HG03060 (cell line): ENCODE measurements at regions not wholly inside any gene's neighbourhood (a gene's known extent, or its start where the extent isn't known, plus 50 kb on each side); places are given as distances from the start of the nearest gene placed in this dataset.
"Not testable (repeated sequence)": the region's sequence is repeated elsewhere in the genome, so short reads cannot be mapped to it uniquely, and the experiment has no call there.

Experiments used
- ATAC-seq: cut with Tn5 transposase; IDR thresholded peaks from one replicate; pipeline ENCODE4 v1.9.1; 2021; ENCODE audit warnings: low read depth, moderate number of reproducible peaks; ENCODE audit not compliant: unreplicated experiment

DNA sequence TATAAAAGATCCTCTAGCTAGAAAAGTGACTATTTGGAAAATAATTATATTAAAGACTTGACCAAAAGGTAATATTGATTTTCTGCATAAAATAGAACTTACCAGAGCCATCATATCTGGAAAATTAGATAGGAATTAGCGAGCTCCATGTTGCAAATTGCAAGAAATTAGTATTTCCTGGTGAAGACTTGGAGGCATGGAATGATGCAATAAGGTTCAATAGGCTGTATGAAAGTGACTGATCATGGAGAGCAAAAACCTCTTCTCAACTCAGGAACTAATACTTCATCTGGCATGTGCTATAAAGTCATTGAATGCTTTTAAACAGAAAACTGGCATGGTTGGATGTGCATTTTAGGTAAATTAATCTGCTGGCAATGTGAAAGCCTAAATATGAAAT, 66.3 kb upstream of the UFM1 start:
- no peak for ATAC-seq

DNA sequence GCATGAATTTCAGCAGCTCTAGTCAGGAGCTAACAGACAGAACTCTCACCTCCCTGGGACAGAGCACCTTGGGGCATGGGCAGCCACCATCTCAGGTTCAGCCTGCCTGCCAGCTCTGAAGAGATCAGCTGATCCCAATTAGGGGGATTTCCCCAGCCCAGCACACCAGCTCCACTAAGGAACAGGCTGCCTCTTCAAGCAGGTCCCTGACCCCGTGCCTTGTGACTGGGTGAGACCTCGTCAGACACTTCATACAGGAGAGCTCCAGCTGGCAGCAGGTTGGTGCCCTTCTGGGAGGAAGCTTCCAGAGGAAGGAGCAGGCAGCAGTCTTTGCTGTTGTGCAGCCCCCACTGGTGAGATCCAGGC, 84.5 kb upstream of the UFM1 start:
- no peak for ATAC-seq

DNA sequence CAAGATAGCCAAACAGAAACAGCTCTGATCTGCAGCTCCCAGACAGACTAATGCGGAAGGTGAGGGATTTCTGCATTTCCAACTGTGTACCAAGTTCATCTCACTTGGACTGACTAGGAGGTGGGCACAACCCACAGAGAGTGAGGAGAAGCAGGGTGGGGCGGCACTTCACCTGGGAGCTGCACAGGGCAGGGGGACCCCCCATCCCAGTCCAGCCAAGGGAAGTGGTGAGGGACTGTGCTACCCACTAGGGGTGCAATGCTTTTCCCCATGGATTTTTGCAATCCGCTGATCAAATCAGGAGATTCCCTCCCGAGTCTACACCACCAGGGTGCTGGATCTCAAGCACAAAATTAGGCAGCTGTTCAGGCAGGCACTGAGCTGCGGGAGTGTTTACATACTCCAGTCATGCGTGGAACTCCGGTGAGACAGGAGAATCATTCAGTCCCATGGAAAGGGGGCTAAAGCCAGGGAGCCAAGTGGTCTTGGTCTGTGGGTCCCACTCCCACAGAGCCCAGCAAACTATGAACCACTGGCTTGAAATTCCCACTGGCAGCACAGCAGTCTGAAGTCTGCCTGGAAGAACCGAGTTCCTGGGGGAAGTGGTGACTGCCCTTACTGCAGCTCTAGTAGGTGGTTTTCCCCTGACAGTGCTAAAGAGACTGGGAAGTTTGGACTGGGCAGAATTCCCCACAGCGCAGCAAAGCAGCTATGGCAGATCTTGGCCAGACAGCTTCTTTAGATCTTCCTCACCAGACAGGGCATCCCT, 85.1 kb upstream of the UFM1 start:
- no peak for ATAC-seq

DNA sequence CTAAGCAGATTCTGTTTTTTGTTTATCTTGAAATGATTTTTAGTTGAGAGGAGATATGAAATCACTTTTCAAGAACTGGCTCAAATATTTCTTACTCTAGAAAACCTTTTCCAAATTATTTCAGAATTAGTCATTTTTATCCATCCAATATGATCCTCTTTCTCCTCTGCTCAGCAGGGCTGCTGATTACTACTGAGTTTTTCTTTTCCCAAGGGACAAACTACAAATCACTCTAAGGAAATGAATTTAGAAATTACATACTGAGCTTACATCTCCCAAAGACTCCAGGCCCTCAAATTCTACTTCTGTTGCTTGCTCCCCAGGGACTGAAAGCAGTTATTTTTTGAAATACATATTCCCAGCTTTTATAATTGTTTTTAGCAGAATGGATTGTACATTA, 87.4 kb upstream of the UFM1 start:
- ATAC-seq = no peak

DNA sequence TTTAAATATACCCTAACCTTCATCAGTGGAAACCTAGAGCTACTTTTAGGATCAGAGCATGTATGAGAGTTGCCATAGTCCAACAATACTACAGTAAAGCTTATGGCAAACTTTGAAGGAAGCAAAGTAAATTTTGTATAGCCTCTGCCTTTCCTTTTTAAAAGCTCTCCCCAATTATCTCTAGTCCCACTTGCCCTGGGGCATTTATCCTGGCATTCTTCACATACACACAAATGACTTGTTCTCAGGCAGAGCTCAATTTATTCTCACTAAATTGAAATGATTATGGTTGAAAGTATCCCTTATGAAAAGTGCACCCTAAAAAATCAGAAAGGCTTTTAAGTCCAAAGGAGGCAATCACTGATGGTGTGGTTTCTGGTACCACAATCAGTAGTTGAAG, 94.1 kb upstream of the UFM1 start:
- ATAC-seq = no peak

DNA sequence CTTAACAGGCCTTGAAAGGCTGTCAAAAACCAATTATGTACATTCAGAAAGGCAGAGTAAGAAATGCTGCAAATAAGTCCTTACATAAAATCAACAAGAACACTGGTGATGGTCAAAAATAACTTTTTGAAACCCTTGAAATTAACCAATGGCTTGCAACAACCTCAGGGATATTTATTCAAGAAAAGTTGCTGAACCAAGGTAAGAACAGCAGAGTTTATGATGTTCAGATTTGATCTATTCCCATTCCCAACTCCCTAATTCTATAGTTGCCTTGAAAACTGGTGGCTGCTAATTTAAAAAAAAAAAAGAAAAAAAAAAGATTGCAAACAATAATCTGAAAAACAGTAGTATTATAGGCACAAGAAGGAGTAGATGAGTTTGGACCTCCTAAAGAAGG, 109.8 kb upstream of the UFM1 start:
- no peak for ATAC-seq

DNA sequence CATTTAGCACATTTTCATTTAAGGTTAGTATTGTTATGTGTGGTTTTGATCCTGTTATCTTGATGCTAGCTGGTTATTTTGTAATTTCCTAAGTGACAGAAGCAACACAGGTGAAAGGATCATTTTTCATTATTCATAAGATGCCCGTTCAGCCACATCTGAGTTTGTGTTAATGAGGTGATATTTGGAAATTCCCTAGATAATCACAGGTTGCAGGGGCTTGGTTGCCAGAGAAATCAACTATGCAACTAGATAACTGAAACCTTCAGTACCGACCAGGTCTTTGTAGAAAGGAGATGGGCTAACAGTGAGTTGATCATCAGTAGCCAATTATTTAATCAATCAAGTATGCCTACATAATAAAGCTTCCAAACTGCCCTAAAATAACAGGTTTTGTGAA, 121.3 kb upstream of the UFM1 start:
- no peak for ATAC-seq

DNA sequence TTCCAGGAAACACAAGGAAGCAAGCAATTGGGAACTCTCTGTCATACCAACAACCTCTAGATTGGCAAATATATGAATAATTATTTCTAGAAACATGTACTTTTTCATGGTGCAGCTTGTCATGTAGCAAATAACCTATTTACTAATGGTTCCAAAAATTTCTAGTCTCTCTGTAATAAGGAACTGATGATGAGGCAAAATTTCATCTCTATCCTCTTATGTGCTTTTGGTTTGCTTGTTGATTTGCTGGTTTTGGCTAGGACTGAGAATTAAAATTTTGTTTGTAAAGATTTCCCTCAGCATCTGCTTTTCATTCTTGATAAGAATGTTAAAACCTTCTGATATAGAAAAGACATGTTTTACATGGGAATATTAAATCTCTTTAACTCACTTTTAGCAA, 123.2 kb upstream of the UFM1 start:
- ATAC-seq = no peak

DNA sequence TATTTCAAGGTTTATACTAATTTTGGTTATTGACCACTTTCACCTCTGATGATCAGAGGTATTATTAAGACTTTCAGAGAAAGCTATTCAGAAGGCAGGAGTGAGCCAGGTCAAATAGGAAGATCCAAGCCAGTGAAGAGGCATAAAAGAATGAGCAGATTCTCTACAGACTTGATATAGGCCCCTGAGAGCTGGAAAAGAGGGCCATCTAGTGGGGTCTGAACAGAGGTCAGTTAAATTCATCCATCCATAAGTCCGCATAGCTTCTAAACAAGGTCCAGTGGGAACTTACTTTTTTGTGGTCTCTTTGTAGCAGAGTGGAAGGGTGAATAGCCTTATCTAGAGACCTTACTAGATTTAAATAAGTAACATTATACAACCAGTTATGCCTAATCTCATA, 126.6 kb upstream of the UFM1 start:
- ATAC-seq = no peak

DNA sequence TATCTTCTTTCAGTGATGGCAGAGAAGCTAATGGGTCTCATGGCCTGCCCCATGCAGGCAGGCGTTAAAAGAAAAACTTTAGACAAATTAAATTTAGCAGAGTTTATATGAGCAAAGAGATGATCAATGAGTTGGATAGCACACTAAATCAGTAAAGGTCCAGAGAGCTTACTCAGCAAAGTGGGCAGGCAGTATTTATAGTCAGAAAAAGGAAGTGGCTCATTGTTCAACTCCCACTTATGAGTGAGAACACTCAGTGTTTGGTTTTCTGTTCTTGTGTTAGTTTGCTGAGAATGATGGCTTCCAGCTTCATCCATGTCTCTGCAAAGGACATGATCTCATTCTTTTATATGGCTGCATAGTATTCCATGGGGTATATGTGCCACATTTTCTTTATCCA, 128.5 kb upstream of the UFM1 start:
- ATAC-seq = not testable (repeated sequence)

DNA sequence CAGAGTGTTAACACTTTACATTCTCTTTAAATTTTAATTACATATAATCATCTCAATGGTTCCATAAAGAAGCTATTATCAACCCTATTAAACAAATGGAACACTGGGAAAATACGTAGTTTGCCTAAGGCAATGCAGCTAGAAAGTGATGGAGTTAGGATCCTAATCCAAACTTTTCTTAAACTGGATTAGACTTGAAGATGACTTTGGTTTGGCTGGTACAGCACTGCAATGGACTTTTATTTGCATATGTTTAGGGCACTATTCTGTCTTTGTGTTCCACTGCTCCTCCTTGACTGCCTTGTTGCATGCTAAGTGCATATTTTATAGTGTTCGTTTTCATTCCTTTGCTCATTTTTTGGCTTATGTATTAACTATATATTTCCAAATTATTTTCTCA, 133.5 kb upstream of the UFM1 start:
- no peak for ATAC-seq

DNA sequence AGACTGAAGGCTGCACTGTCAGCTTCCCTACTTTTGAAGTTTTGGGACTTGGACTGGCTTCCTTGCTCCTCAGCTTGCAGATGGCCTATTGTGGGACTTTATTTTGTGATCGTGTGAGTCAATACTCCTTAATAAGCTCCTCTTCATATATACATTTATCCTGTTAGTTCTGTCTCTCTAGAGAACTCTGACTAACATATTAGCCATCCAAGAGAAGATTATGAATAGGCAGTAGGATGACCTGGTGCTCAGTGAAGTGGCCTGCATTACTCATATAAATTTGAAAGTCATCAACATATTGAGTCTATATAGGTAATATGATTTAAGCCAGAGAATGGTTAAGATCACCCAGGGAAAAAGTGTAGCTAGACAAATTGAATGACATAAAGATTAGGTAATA, 136.3 kb upstream of the UFM1 start:
- no peak for ATAC-seq

DNA sequence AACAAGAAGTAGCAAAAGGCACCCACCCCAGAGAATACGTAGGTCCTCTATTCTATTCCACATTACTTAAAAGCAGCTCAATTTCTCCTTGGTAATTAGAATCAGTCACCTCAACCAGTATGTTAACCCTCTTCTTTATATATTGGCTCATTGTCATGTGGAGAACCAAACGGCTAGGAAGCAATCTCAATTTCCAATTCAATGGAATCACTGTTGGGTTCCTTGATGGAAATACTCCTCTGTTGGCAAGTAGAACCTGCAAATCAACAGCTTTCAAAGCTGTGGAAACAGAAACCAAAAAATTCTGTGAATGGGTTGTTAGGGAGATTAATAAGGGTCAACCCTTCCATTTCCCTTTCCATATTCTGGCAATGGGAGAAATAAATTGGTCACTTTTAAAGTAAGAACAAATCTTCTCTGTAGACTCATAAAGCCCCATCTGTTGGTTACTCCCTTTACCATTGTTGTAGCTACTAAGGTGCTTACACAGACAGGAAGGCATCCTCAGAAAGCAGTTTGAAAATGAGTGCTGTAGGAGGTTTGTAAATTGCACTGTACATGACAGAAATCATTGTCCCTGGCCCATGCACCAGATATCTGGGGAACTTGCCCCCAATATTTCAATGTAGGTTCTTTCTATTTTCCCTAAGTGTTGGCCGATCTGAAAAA, 138.6 kb upstream of the UFM1 start:
- ATAC-seq = no peak

DNA sequence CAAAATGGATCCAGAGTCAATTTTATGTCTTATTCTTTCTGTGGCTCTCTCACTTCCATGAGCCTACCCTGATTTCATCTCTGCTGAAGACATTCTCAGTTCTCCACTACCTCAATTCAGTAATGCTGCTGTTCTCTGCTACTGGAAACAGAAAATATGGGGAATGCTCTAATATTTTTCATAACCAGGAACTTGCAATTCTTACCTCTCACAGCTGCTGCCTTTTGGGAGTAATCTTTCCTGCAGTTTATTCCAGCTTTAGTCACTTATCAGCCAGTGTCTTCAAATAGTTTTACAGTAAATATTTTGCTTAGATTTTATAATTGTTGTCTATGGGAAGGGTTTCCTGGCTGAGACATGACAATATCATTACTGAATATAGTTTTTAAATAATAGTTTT, 145.1 kb upstream of the UFM1 start:
- ATAC-seq = no peak

DNA sequence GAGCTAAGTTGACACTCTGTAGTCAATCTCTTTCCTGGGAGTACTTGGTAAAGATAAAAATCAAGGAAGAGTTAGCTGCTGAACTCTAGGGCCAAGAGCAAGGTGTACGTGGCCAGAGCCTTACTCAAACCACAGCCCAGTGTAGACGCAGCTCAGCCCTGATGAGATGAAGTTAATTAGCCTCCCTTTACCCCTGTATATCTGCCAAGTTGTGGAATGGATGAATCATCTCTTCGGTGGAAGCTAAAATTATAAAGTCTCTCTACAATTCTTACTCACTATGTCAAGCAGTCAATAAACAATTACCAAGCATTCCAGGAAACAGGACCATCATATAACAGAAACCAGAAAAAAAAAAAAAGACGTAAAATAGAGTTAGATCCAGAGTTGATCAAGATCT, 146.9 kb upstream of the UFM1 start:
- no peak for ATAC-seq

DNA sequence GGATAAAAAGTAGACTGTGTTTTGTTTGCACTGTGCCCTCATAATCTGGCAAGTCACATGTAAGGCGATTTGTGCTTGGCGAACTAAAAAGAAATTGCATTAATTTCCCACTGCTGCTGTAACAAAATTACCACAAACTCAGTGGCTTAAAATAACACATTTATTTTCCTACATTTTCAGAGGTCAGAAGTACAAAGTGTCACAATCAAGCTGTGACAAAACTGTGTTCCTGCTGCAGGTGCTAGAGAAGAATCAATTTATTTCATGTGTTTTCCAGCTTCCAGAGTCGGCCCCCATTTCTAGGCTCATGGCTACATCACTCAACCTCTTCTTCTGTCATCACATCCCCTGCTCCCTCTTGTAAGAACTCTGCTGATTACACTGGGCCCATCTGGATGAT, 158.6 kb upstream of the UFM1 start:
- ATAC-seq = no peak

DNA sequence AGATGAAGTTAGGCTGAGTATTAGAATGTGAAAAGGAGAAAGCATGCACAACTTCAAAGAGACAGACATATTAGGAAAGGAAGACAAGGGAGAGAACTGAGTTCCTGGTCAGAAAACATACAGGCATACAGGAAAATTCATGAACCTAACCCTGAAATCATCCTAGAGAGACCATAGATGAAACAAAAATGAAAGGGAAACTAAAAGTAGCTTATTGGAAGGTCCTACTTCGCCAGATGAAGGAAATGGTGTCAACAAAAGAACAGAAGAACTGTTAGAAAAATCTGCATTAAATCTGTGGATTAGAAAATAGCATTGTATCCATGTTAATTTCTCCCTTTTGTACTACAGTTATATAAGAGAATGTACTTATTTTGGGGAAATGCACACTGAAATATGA, 169.0 kb upstream of the UFM1 start:
- ATAC-seq = no peak

DNA sequence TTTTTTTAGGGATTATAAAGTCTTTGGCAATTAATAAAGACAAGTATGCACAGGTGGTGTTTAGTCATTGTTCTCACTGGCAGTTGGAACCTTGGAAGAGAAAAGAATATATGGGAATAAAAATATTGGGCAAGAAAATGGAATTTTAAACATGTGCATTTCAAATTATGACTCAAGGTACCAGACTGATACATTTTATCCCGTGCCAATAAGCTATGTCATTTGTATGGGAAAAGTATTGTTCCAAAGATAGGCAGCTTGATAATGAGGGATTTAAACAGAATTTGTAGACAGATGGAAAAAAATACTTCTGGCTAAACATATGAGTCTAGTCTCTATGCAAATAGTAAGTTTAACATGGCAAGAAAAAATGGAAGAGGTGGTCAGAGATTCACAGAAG, 169.5 kb upstream of the UFM1 start:
- ATAC-seq = no peak

DNA sequence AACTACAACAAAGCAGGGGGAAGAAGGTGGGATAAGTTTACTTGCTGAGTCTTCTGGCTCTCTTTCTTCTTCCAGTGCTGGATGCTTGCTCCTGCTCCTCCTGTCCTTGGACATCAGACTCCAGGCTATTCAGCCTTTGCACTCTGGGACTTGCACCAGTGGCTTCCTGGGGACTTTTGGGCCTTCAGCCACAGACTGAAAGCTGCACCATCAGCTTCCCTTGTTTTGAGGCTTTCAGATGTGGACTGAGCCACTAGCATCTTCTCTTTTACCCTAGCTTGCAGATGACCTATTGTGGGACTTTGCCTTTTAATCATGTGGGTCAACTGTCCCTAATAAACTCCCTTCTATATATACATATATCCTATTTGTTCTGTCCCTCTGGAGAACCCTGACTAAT, 173.0 kb upstream of the UFM1 start:
- no peak for ATAC-seq

DNA sequence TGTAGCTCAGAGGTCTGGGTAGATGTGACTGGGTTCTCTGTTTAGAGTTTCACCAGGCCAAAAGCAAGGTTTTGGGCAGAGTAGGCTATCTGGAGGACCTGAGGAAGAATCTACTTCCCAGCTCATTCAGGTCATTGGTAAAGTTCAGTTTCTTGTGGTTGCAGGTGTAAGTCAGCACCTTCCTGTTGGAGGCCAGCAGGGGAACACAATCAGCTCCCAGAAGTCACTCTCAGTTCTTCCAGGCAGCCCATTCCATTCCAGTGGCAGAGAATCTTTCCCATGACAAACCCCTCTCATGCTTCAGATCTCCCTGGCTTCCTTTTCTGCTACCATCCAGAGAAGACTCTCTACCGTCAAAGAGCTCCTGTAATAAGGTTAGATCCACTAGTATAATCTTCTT, 176.2 kb upstream of the UFM1 start:
- ATAC-seq = no peak

DNA sequence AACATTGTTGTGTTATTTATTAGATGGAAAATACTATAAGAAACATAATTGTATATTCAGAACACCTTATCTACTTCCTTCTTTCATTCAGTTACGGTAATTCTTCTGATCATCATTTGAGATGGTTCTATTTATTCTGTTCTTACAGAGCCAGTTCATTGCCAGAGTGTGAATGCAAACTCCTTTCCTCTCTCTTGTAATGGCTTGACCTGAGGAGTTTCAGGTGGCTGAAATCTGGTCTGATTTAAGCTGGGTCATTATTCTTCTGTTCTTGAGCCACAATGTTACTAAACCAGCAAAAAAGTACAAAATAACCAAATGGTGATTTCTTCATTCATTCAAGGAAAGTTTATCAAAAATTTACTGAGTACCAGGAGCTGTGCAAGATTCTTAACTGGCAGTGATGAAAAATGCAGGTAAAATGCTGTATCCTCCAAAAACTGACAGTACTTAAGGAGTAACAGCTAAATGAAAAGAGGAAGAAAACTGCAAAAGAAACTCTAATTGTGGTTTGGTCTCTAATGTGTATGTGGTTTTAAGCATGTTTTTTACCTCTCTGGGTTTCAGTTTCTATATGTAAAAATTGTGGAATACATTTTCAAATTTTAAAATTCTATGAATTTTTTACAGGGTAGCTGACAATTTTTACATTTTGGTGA, 182.4 kb upstream of the UFM1 start:
- peak; percentile 95 for ATAC-seq

DNA sequence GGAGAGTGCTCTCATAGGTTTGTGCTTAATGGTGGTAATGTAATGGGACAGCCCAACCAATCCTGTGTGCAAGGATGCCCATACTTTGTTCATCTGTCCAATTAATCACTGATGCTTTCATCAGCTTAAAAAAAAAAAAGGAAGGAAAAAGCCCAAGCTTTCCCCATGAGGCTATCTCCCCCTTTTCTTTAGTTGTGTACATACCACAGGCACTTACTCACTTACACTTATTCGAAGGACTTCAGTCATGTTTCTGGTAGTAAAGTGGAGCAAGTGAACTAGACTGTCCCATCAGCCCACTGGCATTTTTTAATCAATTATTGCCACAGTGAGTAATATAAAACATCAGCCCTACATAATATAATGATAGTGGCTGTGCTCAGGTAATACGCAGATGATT, 183.5 kb upstream of the UFM1 start:
- no peak for ATAC-seq
